H1 (cell line): ENCODE measurements at regions not wholly inside any gene's neighbourhood (a gene's known extent, or its start where the extent isn't known, plus 50 kb on each side); places are given as distances from the start of the nearest gene placed in this dataset.

Experiments used
- CTCF ChIA-PET: fragments of 300-600 bp; sonication (Branson Sonifier 250); formaldehyde crosslinking; loops from one replicate; lab custom pipeline; 2021; ENCODE audit not compliant: partially characterized antibody; lab: Charles Lee
- POLR2A ChIA-PET: fragments of 300-600 bp; sonication (Branson Sonifier 250); formaldehyde crosslinking; loops from one replicate; lab custom pipeline; 2021; ENCODE audit warnings: inconsistent platforms; ENCODE audit not compliant: partially characterized antibody; lab: Charles Lee
- DNase-seq, 2 experiments: peaks; one replicate each; pipeline versions ENCODE4 v3.0.0 to v3.0.0-alpha.2; 2010 to 2022; ENCODE audit warnings: low spot score in 2 of 2, low read depth in 1 of 2, mixed read lengths in 1 of 2
- FAIRE-seq: peaks from 2 replicates; lab custom pipeline; 2011; peaks lifted over from hg19 to GRCh38; lab: Jason Lieb, UNC
- H2AFZ ChIP-seq: 2 replicates; pipeline ENCODE4 v1.8.1; 2012; ENCODE audit warnings: low read length, inconsistent platforms
- H2AK5ac ChIP-seq: 2 replicates; pipeline ENCODE4 v1.6.1; 2013; ENCODE audit warnings: low read depth, low read length
- H2BK120ac ChIP-seq: replicated peaks from 2 replicates; pipeline ENCODE3; 2013; ENCODE audit warnings: low read depth, low read length, inconsistent platforms
- H2BK12ac ChIP-seq: 2 replicates; pipeline ENCODE4 v1.6.1; 2013; ENCODE audit warnings: low read depth, low read length
- H2BK15ac ChIP-seq: 2 replicates; pipeline ENCODE4 v1.6.1; 2013; ENCODE audit warnings: low read length
- H2BK20ac ChIP-seq: 2 replicates; pipeline ENCODE4 v1.6.1; 2013; ENCODE audit warnings: low read length
- H2BK5ac ChIP-seq: 2 replicates; pipeline ENCODE4 v1.6.1; 2013; ENCODE audit warnings: low read depth, low read length
- H3K14ac ChIP-seq: 2 replicates; pipeline ENCODE4 v1.6.1; 2013; ENCODE audit warnings: inconsistent platforms; ENCODE audit not compliant: insufficient read length
- H3K18ac ChIP-seq: 2 replicates; pipeline ENCODE4 v1.6.1; 2013; ENCODE audit warnings: low read length; ENCODE audit errors: extremely low read depth
- H3K23ac ChIP-seq: 2 replicates; pipeline ENCODE4 v1.6.1; 2013; ENCODE audit warnings: inconsistent platforms; ENCODE audit not compliant: insufficient read length
- H3K23me2 ChIP-seq: 2 replicates; pipeline ENCODE4 v1.6.1; 2013; ENCODE audit warnings: low read depth, low read length
- H3K27ac ChIP-seq: 2 replicates; pipeline ENCODE4 v1.6.1; 2011; ENCODE audit warnings: low read depth, low read length, inconsistent platforms
- H3K27me3 ChIP-seq, 4 experiments: replicated peaks in 1 of 4; 1 replicate in 1 of 4; 2 replicates in 3 of 4; pipeline versions ENCODE4 v1.6.1 to v1.8.1; 2011 to 2013; ENCODE audit warnings: low read length in 3 of 4, mild to moderate bottlenecking in 3 of 4, inconsistent platforms in 2 of 4, mixed read lengths in 2 of 4, moderate library complexity in 1 of 4; ENCODE audit not compliant: control insufficient read depth in 3 of 4, insufficient read depth in 3 of 4; ENCODE audit errors: extremely low read depth in 1 of 4
- H3K36me3 ChIP-seq, 4 experiments: 2 replicates each; pipeline versions ENCODE4 v1.6.1 to v1.8.1; 2011 to 2013; ENCODE audit warnings: mild to moderate bottlenecking in 4 of 4, low read length in 3 of 4, moderate library complexity in 2 of 4, control low read depth in 1 of 4, inconsistent platforms in 1 of 4; ENCODE audit not compliant: insufficient read depth in 4 of 4, control insufficient read depth in 2 of 4
- H3K4ac ChIP-seq: replicated peaks from 2 replicates; pipeline ENCODE3; 2013; ENCODE audit warnings: low read length, low read depth, mixed read lengths, inconsistent platforms; ENCODE audit not compliant: insufficient read length
- H3K4me1 ChIP-seq, 4 experiments: replicated peaks in 1 of 4; 1 replicate in 1 of 4; 2 replicates in 3 of 4; pipeline versions ENCODE4 v1.6.1 to v1.8.1; 2011 to 2013; ENCODE audit warnings: low read length in 3 of 4, inconsistent platforms in 2 of 4, mixed read lengths in 1 of 4; ENCODE audit not compliant: insufficient read depth in 4 of 4, control insufficient read depth in 3 of 4
- H3K4me2 ChIP-seq, 2 experiments: 2 replicates each; pipeline versions ENCODE4 v1.6.1 to v1.8.1; 2011 to 2013; ENCODE audit warnings: low read depth in 2 of 2, low read length in 2 of 2, control low read depth in 1 of 2, inconsistent platforms in 1 of 2, mild to moderate bottlenecking in 1 of 2; ENCODE audit not compliant: insufficient read depth in 1 of 2
- H3K4me3 ChIP-seq, 4 experiments: fragments of 200-600, 300-600 bp in 1 of 4; sonication (generic), shearing (Covaris generic), sonication (Bioruptor Twin) in 1 of 4; 2 replicates each; pipeline versions ENCODE4 v1.5.1 to v1.8.1; 2011 to 2016; ENCODE audit warnings: low read length in 4 of 4, low read depth in 3 of 4, control low read depth in 2 of 4, inconsistent platforms in 2 of 4, mild to moderate bottlenecking in 2 of 4, mixed read lengths in 1 of 4, moderate library complexity in 1 of 4; ENCODE audit not compliant: insufficient read depth in 2 of 4; ENCODE audit errors: extremely low read depth in 1 of 4
- H3K56ac ChIP-seq: replicated peaks from 2 replicates; pipeline ENCODE3; 2013; ENCODE audit warnings: low read depth, mild to moderate bottlenecking, mixed read lengths, low read length, inconsistent platforms; ENCODE audit not compliant: insufficient read length
- H3K79me1 ChIP-seq: 2 replicates; pipeline ENCODE4 v1.6.1; 2013; ENCODE audit warnings: low read depth, low read length, control low read depth
- H3K79me2 ChIP-seq, 2 experiments: 2 replicates each; pipeline versions ENCODE4 v1.6.1 to v1.8.1; 2012 to 2013; ENCODE audit warnings: low read length in 2 of 2, mild to moderate bottlenecking in 2 of 2, inconsistent platforms in 1 of 2; ENCODE audit not compliant: insufficient read depth in 2 of 2, control insufficient read depth in 1 of 2
- H3K9ac ChIP-seq, 4 experiments: replicated peaks in 1 of 4; 1 replicate in 1 of 4; 2 replicates in 3 of 4; pipeline versions ENCODE4 v1.6.1 to v1.8.1; 2011 to 2013; ENCODE audit warnings: low read depth in 3 of 4, low read length in 3 of 4, control low read depth in 2 of 4, mild to moderate bottlenecking in 2 of 4, moderate library complexity in 2 of 4, inconsistent platforms in 1 of 4; ENCODE audit errors: extremely low read depth in 1 of 4
- H3K9me3 ChIP-seq, 2 experiments: 2 replicates each; pipeline versions ENCODE4 v1.6.1 to v1.8.1; 2012 to 2013; ENCODE audit warnings: mild to moderate bottlenecking in 2 of 2, moderate library complexity in 2 of 2, control low read depth in 1 of 2, inconsistent platforms in 1 of 2, low read depth in 1 of 2, low read length in 1 of 2, mixed read lengths in 1 of 2; ENCODE audit not compliant: insufficient read depth in 2 of 2
- H4K20me1 ChIP-seq, 2 experiments: replicated peaks in 1 of 2; 2 replicates each; pipeline versions ENCODE3 to v1.8.1; 2011 to 2013; ENCODE audit warnings: inconsistent platforms in 2 of 2, low read length in 2 of 2, mild to moderate bottlenecking in 1 of 2; ENCODE audit not compliant: insufficient read depth in 2 of 2, control insufficient read depth in 1 of 2
- H4K5ac ChIP-seq: 2 replicates; pipeline ENCODE4 v1.6.1; 2013; ENCODE audit warnings: low read length, low read depth, mixed read lengths, inconsistent platforms; ENCODE audit not compliant: insufficient read length
- H4K8ac ChIP-seq: 2 replicates; pipeline ENCODE4 v1.8.0; 2013; ENCODE audit warnings: mild to moderate bottlenecking, moderate library complexity, low read length, inconsistent platforms; ENCODE audit not compliant: insufficient read depth; ENCODE audit errors: extremely low read depth
- H4K91ac ChIP-seq: replicated peaks from 2 replicates; pipeline ENCODE3; 2013; ENCODE audit warnings: low read length, mixed read lengths, inconsistent platforms; ENCODE audit not compliant: insufficient read length
- BACH1 ChIP-seq: IDR thresholded peaks from 2 replicates; pipeline ENCODE4 v1.6.1; 2012; ENCODE audit warnings: low read length, improper control_type of control experiment
- CBX8 ChIP-seq: fragments of 300-800, 300-1000 bp; sonication (generic); IDR thresholded peaks from 2 replicates; pipeline ENCODE4 v1.7.1; 2016; ENCODE audit warnings: low read depth, low read length, borderline replicate concordance
- CHD2 ChIP-seq: IDR thresholded peaks from 2 replicates; pipeline ENCODE4 v1.6.1; 2012; ENCODE audit warnings: low read length, improper control_type of control experiment
- KDM1A ChIP-seq: fragments of 200-600, 300-600 bp; sonication (generic); IDR thresholded peaks from 2 replicates; pipeline ENCODE4 v1.7.1; 2016; ENCODE audit warnings: mild to moderate bottlenecking, low read length, borderline replicate concordance
- NANOG ChIP-seq: IDR thresholded peaks from 2 replicates; pipeline ENCODE4 v1.6.1; 2011; ENCODE audit warnings: low read length, low read depth, mild to moderate bottlenecking, inconsistent platforms; ENCODE audit not compliant: insufficient read depth, poor library complexity, severe bottlenecking
- POLR2A ChIP-seq, 2 experiments: IDR thresholded peaks; 1 replicate in 1 of 2; 2 replicates in 1 of 2; pipeline ENCODE4 v1.6.1; 2011; ENCODE audit warnings: low read depth in 2 of 2, low read length in 2 of 2, mild to moderate bottlenecking in 2 of 2; ENCODE audit errors: control extremely low read depth in 1 of 2
- RFX5 ChIP-seq: IDR thresholded peaks from 2 replicates; pipeline ENCODE4 v1.6.1; 2011; ENCODE audit warnings: low read depth, low read length, improper control_type of control experiment, borderline replicate concordance
- ZNF274 ChIP-seq: IDR thresholded peaks from 2 replicates; pipeline ENCODE4 v1.7.0; 2012; ENCODE audit warnings: low read length, borderline replicate concordance; ENCODE audit errors: extremely low read depth
- WGBS, 2 experiments: shearing (Covaris generic) in 1 of 2; methylation state at CpG; one replicate each; pipeline versions ENCODE4 v1.1.6 to v1.1.7; 2013 to 2015; ENCODE audit warnings: low lambda C conversion rate in 2 of 2, mixed read lengths in 2 of 2, inconsistent platforms in 1 of 2, low coverage in 1 of 2, missing lambda C conversion rate in 1 of 2; ENCODE audit not compliant: insufficient replicate concordance in 2 of 2, insufficient coverage in 1 of 2, insufficient read length in 1 of 2; ENCODE audit errors: extremely low coverage in 1 of 2, missing lambda C conversion rate in 1 of 2; 5-methylcytosine and 5-hydroxymethylcytosine counted together

GRCh38 chr9:19690128-19690527, 98.7 kb downstream of the SLC24A2 start:
- WGBS, 2 experiments = 81% methylated on average over 5 of the region's 5 CpGs; no CpG with 5 or more reads in 1 of the 2 experiments
- no peak for DNase-seq
- H3K18ac ChIP-seq = no peak overlapping the region
- no peak overlapping the region for H2AFZ ChIP-seq
- H4K5ac ChIP-seq = no peak overlapping the region
- H2BK20ac ChIP-seq = no peak overlapping the region
- no peak for FAIRE-seq
- no peak overlapping the region for H3K9ac ChIP-seq
- no peak overlapping the region for H2BK120ac ChIP-seq
- no peak overlapping the region for H2AK5ac ChIP-seq
- no peak overlapping the region; the same call in 1 of the 2 replicates for H4K8ac ChIP-seq
- no peak for TF ChIP-seq CBX8
- TF ChIP-seq KDM1A = no peak
- TF ChIP-seq NANOG = no peak
- no peak for TF ChIP-seq ZNF274
- TF ChIP-seq BACH1 = no peak
- TF ChIP-seq CHD2 = no peak
- no peak for TF ChIP-seq POLR2A (IDR thresholded peaks at IDR 0.05; ENCODE audit: control extremely low read depth in 1 of 2, low read depth in 2 of 2, low read length in 2 of 2)
- no peak for TF ChIP-seq RFX5
- TF ChIP-seq, all 59 proteins: peak for 0
- POLR2A ChIA-PET = no interaction called here
- Histone ChIP-seq H3K23ac (no peak overlapping the region), H3K9me3 (peaks cover 7 to 10% of the 10 kb centered on the region in 2 experiments; a peak in 1 of 4 replicates), H3K79me1 (no peaks in the 10 kb centered on the region), H3K4me3 (no peak overlapping the region), H3K4ac (no peak overlapping the region), H2BK15ac (no peak overlapping the region), H3K27me3 (no peaks in the 10 kb centered on the region), H4K20me1 (no peaks in the 10 kb centered on the region), H2BK5ac (no peak overlapping the region), H4K91ac (no peak overlapping the region), H3K36me3 (no peaks in the 10 kb centered on the region), H3K27ac (no peak overlapping the region), H3K4me2 (no peak overlapping the region), H3K23me2 (no peaks in the 10 kb centered on the region), H3K4me1 (no peaks in the 10 kb centered on the region), H3K56ac (no peak overlapping the region), H3K79me2 (no peaks in the 10 kb centered on the region), H2BK12ac (no peak overlapping the region), H3K14ac (no peak overlapping the region)
- CTCF ChIA-PET = interaction anchor here (0.8 to 1.4 kb wide), 4 partner anchors 13 to 898 kb away, joined by 3 to 4 read pairs (median 3); no protein-coding TSS in a partner anchor
